ENCODE measurements at regions not wholly inside any gene's neighbourhood (a gene's known extent, or its start where the extent isn't known, plus 50 kb on each side); places are given as distances from the start of the nearest gene placed in this dataset.
"Not testable (repeated sequence)": the region's sequence is repeated elsewhere in the genome, so short reads cannot be mapped to it uniquely, and the experiment has no call there.

DNA sequence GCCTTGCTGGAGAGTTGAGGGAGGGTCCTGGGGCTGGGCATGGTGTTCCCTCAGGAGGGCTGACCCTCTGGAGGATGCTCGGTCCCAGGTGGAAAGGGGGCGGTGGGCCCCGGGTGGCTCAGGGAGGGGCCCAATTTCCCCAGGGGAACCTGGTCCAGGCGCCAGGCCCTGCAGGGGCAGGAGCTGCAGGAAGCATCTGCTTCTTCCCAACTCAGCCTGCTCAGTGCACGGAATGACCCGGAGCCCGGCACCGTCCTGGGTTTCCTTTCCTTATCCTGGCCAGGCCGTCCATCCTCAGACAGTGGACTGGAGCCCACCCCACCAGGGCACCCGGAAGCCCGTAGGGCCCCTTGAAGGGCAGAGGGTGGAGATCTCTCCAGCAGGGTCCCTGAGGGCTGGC is 235.9 kb downstream of the TMEM121 start:
- not testable (repeated sequence) for TF ChIP-seq POLR2A, EP300 (IDR thresholded peaks at IDR 0.05)
- TF ChIP-seq, protein P1, sequence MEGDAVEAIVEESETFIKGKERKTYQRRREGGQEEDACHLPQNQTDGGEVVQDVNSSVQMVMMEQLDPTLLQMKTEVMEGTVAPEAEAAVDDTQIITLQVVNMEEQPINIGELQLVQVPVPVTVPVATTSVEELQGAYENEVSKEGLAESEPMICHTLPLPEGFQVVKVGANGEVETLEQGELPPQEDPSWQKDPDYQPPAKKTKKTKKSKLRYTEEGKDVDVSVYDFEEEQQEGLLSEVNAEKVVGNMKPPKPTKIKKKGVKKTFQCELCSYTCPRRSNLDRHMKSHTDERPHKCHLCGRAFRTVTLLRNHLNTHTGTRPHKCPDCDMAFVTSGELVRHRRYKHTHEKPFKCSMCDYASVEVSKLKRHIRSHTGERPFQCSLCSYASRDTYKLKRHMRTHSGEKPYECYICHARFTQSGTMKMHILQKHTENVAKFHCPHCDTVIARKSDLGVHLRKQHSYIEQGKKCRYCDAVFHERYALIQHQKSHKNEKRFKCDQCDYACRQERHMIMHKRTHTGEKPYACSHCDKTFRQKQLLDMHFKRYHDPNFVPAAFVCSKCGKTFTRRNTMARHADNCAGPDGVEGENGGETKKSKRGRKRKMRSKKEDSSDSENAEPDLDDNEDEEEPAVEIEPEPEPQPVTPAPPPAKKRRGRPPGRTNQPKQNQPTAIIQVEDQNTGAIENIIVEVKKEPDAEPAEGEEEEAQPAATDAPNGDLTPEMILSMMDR (IDR thresholded peaks at IDR 0.05): not testable (repeated sequence)
